SK-N-SH treated with all-trans-retinoic acid at 6 μM for 48 hours (cell line): ENCODE measurements at regions not wholly inside any gene's neighbourhood (a gene's known extent, or its start where the extent isn't known, plus 50 kb on each side); places are given as distances from the start of the nearest gene placed in this dataset.

Experiments
- ATAC-seq: fragments of 200-7000 bp; cut with Tn5 transposase; 3 replicates; pipeline ENCODE4 v1.9.1; 2020; ENCODE audit warnings: mild to moderate bottlenecking, moderate library complexity
- ARNTL ChIP-seq: fragments of 450-650 bp; formaldehyde crosslinking; IDR thresholded peaks from 2 replicates; pipeline ENCODE4 v1.5.0; 2020; ENCODE audit warnings: low read depth, mild to moderate bottlenecking, moderate library complexity, borderline replicate concordance
- ESRRG ChIP-seq: fragments of 250-450 bp; sonication (Bioruptor Pico); IDR thresholded peaks from 2 replicates; pipeline ENCODE4 v1.6.1; 2021; ENCODE audit warnings: mild to moderate bottlenecking
- GLIS3 ChIP-seq: fragments of 250-450 bp; sonication (Bioruptor Pico); IDR thresholded peaks from 2 replicates; pipeline ENCODE4 v1.5.0; 2020; ENCODE audit warnings: mild to moderate bottlenecking, moderate library complexity
- ISL1 ChIP-seq: fragments of 250-450 bp; sonication (Bioruptor Pico); IDR thresholded peaks from 2 replicates; pipeline ENCODE4 v2.1.2; 2022; ENCODE audit warnings: mild to moderate bottlenecking, moderate library complexity
- OSR1 ChIP-seq: fragments of 250-450 bp; sonication (Bioruptor Pico); IDR thresholded peaks from 2 replicates; pipeline ENCODE4 v1.8.0; 2022; ENCODE audit warnings: moderate library complexity, mild to moderate bottlenecking, inconsistent platforms
- PPARA ChIP-seq: fragments of 250-450 bp; sonication (Bioruptor Pico); IDR thresholded peaks from 2 replicates; pipeline ENCODE4 v1.5.0; 2020; ENCODE audit warnings: mild to moderate bottlenecking, borderline replicate concordance
- RARB ChIP-seq: fragments of 250-450 bp; sonication (Bioruptor Pico); IDR thresholded peaks from 2 replicates; pipeline ENCODE4 v1.8.0; 2021; ENCODE audit warnings: mild to moderate bottlenecking, moderate library complexity
- SNAI2 ChIP-seq: fragments of 250-450 bp; sonication (Bioruptor Pico); IDR thresholded peaks from 2 replicates; pipeline ENCODE4 v1.5.0; 2020; ENCODE audit warnings: mild to moderate bottlenecking, moderate library complexity
- TCF4 ChIP-seq: fragments of 250-450 bp; sonication (Bioruptor Pico); IDR thresholded peaks from 2 replicates; pipeline ENCODE4 v1.8.0; 2021; ENCODE audit warnings: mild to moderate bottlenecking, moderate library complexity, borderline replicate concordance
- TOX ChIP-seq: fragments of 250-450 bp; sonication (Bioruptor Pico); IDR thresholded peaks from 2 replicates; pipeline ENCODE4 v1.8.0; 2021; ENCODE audit warnings: mild to moderate bottlenecking, moderate library complexity, borderline replicate concordance
- ZC3H10 ChIP-seq: fragments of 250-450 bp; sonication (Bioruptor Pico); IDR thresholded peaks from 2 replicates; pipeline ENCODE4 v1.5.1; 2021; ENCODE audit warnings: mild to moderate bottlenecking, moderate library complexity
- ZFP3 ChIP-seq: fragments of 250-450 bp; sonication (Bioruptor Pico); IDR thresholded peaks from 2 replicates; pipeline ENCODE4 v1.5.0; 2020; ENCODE audit warnings: mild to moderate bottlenecking, moderate library complexity
- ZFP30 ChIP-seq: fragments of 450-650 bp; formaldehyde crosslinking; IDR thresholded peaks from 2 replicates; pipeline ENCODE4 v1.5.0; 2022; ENCODE audit warnings: mild to moderate bottlenecking, moderate library complexity
- ZNF565 ChIP-seq: fragments of 450-650 bp; formaldehyde crosslinking; conservative IDR thresholded peaks from 2 replicates; pipeline ENCODE4 v1.5.0; 2020; ENCODE audit warnings: low read depth, mild to moderate bottlenecking, moderate library complexity
- ZNF70 ChIP-seq: fragments of 450-650 bp; formaldehyde crosslinking; IDR thresholded peaks from 2 replicates; pipeline ENCODE4 v1.5.0; 2020; ENCODE audit warnings: mild to moderate bottlenecking, moderate library complexity
- TF ChIP-seq, protein P1 (sequence below): fragments of 250-450 bp; sonication (Bioruptor Pico); IDR thresholded peaks from 2 replicates; pipeline ENCODE4 v1.8.0; 2020; ENCODE audit warnings: mild to moderate bottlenecking, moderate library complexity, borderline replicate concordance
- TF ChIP-seq, protein P2 (sequence below): fragments of 250-450 bp; sonication (Bioruptor Pico); IDR thresholded peaks from 2 replicates; pipeline ENCODE4 v1.5.0; 2020; ENCODE audit warnings: mild to moderate bottlenecking, moderate library complexity
- TF ChIP-seq, protein P3 (sequence below): fragments of 250-450 bp; sonication (Bioruptor Pico); IDR thresholded peaks from 2 replicates; pipeline ENCODE4 v1.5.1; 2021; ENCODE audit warnings: mild to moderate bottlenecking, moderate library complexity
- TF ChIP-seq, protein P4 (sequence below): fragments of 250-450 bp; sonication (Bioruptor Pico); IDR thresholded peaks from 2 replicates; pipeline ENCODE4 v1.8.0; 2021; ENCODE audit warnings: low read depth, mild to moderate bottlenecking, moderate library complexity, borderline replicate concordance
- TF ChIP-seq, protein P5 (sequence below): fragments of 250-450 bp; sonication (Bioruptor Pico); IDR thresholded peaks from 2 replicates; pipeline ENCODE4 v1.5.1; 2020; ENCODE audit warnings: low read depth, mild to moderate bottlenecking, moderate library complexity

DNA sequence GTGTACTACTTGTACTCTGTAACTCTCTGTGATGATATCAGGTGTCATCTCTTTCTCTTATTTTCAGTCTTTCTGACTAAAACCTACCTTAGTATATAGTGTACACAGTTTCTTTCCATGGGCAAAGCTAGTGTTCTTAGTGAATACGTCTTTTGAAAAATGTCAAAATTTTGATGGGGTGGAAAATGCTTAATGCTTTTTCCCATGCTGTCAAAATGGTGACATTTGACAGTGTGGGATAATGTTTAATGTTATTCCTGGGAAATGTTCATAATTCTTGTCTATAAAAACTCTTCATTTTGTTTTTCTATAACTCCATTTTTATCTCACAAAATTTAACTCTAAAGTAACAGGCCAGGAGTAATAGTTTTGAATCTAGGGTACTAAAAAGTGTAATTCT, 742.7 kb upstream of the FOXG1 start:
- TF ChIP-seq OSR1 (no peak), ZFP3 (CRISPR knock-in tag) (no peak), TOX (CRISPR knock-in tag) (no peak), PPARA (CRISPR knock-in tag) (no peak), ZNF565 (CRISPR knock-in tag) (no peak), ZC3H10 (CRISPR knock-in tag) (no peak), RARB (CRISPR knock-in tag) (no peak), ISL1 (CRISPR knock-in tag) (no peak), ZFP30 (CRISPR knock-in tag) (no peak), ESRRG (CRISPR knock-in tag) (no peak), SNAI2 (no peak), ZNF70 (CRISPR knock-in tag) (no peak), ARNTL (CRISPR knock-in tag) (no peak), GLIS3 (CRISPR knock-in tag) (no peak)
- TF ChIP-seq, protein P1, sequence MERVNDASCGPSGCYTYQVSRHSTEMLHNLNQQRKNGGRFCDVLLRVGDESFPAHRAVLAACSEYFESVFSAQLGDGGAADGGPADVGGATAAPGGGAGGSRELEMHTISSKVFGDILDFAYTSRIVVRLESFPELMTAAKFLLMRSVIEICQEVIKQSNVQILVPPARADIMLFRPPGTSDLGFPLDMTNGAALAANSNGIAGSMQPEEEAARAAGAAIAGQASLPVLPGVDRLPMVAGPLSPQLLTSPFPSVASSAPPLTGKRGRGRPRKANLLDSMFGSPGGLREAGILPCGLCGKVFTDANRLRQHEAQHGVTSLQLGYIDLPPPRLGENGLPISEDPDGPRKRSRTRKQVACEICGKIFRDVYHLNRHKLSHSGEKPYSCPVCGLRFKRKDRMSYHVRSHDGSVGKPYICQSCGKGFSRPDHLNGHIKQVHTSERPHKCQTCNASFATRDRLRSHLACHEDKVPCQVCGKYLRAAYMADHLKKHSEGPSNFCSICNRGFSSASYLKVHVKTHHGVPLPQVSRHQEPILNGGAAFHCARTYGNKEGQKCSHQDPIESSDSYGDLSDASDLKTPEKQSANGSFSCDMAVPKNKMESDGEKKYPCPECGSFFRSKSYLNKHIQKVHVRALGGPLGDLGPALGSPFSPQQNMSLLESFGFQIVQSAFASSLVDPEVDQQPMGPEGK (CRISPR knock-in tag), result no peak
- TF ChIP-seq, protein P2, sequence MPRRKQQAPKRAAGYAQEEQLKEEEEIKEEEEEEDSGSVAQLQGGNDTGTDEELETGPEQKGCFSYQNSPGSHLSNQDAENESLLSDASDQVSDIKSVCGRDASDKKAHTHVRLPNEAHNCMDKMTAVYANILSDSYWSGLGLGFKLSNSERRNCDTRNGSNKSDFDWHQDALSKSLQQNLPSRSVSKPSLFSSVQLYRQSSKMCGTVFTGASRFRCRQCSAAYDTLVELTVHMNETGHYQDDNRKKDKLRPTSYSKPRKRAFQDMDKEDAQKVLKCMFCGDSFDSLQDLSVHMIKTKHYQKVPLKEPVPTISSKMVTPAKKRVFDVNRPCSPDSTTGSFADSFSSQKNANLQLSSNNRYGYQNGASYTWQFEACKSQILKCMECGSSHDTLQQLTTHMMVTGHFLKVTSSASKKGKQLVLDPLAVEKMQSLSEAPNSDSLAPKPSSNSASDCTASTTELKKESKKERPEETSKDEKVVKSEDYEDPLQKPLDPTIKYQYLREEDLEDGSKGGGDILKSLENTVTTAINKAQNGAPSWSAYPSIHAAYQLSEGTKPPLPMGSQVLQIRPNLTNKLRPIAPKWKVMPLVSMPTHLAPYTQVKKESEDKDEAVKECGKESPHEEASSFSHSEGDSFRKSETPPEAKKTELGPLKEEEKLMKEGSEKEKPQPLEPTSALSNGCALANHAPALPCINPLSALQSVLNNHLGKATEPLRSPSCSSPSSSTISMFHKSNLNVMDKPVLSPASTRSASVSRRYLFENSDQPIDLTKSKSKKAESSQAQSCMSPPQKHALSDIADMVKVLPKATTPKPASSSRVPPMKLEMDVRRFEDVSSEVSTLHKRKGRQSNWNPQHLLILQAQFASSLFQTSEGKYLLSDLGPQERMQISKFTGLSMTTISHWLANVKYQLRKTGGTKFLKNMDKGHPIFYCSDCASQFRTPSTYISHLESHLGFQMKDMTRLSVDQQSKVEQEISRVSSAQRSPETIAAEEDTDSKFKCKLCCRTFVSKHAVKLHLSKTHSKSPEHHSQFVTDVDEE (CRISPR knock-in tag), result no peak
- TF ChIP-seq, protein P3, sequence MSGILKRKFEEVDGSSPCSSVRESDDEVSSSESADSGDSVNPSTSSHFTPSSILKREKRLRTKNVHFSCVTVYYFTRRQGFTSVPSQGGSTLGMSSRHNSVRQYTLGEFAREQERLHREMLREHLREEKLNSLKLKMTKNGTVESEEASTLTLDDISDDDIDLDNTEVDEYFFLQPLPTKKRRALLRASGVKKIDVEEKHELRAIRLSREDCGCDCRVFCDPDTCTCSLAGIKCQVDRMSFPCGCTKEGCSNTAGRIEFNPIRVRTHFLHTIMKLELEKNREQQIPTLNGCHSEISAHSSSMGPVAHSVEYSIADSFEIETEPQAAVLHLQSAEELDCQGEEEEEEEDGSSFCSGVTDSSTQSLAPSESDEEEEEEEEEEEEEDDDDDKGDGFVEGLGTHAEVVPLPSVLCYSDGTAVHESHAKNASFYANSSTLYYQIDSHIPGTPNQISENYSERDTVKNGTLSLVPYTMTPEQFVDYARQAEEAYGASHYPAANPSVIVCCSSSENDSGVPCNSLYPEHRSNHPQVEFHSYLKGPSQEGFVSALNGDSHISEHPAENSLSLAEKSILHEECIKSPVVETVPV (CRISPR knock-in tag), result no peak
- TF ChIP-seq, protein P4, sequence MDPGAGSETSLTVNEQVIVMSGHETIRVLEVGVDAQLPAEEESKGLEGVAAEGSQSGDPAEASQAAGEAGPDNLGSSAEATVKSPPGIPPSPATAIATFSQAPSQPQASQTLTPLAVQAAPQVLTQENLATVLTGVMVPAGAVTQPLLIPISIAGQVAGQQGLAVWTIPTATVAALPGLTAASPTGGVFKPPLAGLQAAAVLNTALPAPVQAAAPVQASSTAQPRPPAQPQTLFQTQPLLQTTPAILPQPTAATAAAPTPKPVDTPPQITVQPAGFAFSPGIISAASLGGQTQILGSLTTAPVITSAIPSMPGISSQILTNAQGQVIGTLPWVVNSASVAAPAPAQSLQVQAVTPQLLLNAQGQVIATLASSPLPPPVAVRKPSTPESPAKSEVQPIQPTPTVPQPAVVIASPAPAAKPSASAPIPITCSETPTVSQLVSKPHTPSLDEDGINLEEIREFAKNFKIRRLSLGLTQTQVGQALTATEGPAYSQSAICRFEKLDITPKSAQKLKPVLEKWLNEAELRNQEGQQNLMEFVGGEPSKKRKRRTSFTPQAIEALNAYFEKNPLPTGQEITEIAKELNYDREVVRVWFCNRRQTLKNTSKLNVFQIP, result no peak
- ATAC-seq, result no peak

DNA sequence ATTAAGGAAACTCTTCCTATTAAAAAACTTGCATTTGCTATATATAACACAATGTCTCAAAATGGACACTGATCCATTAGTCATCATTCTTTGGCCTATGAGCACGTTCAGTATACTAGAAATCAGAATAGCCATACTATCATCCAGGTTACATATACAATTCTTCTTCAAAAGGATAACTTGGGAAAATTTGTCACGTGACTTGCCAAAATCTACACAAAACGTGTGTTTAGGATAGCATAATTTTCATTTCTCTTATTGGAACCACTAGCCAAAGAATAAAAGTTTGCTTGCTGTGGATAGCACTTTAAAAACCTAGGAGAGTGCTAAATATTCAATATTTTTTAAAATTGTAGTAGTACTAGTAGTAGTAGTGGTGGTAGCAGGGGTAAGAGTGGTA, 714.3 kb upstream of the FOXG1 start:
- ATAC-seq, result no peak
- TF ChIP-seq, protein P2 (CRISPR knock-in tag), result no peak
- TF ChIP-seq ZNF70 (CRISPR knock-in tag), result no peak
- no peak for TF ChIP-seq TCF4 (CRISPR knock-in tag)

DNA sequence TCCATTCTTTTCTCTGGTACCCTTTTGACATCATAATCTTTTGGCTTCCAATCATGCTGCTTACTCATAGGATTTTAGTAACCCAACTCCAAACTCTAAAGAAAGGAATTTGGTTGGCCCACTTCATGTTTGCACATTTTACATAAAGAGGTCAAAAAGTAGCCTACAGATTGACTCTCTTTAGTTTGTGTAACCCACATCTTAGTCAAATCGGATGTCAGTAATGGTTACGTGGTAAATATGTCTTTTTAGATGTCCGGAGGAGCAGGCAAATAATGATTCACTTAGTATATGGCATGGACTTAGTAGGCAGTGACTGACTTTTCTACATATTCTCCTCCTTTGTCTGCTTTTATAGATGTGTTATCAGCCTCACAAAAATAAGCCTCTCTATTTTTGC, 711.6 kb upstream of the FOXG1 start:
- TF ChIP-seq OSR1, result no peak
- no peak for TF ChIP-seq ZFP30 (CRISPR knock-in tag)
- TF ChIP-seq, protein P5, sequence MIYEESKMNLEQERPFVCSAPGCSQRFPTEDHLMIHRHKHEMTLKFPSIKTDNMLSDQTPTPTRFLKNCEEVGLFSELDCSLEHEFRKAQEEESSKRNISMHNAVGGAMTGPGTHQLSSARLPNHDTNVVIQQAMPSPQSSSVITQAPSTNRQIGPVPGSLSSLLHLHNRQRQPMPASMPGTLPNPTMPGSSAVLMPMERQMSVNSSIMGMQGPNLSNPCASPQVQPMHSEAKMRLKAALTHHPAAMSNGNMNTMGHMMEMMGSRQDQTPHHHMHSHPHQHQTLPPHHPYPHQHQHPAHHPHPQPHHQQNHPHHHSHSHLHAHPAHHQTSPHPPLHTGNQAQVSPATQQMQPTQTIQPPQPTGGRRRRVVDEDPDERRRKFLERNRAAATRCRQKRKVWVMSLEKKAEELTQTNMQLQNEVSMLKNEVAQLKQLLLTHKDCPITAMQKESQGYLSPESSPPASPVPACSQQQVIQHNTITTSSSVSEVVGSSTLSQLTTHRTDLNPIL, result no peak
- TF ChIP-seq, protein P3 (CRISPR knock-in tag), result no peak
- TF ChIP-seq ZC3H10 (CRISPR knock-in tag), result no peak
- TF ChIP-seq TOX (CRISPR knock-in tag), result no peak
- TF ChIP-seq, protein P2 (CRISPR knock-in tag), result no peak
- TF ChIP-seq RARB (CRISPR knock-in tag), result no peak
- TF ChIP-seq ISL1 (CRISPR knock-in tag), result no peak
- no peak for ATAC-seq
